PFSK-1 (cell line): ENCODE measurements at regions not wholly inside any gene's neighbourhood (a gene's known extent, or its start where the extent isn't known, plus 50 kb on each side); places are given as distances from the start of the nearest gene placed in this dataset.

Experiments used
- FOXP2 ChIP-seq: optimal IDR thresholded peaks from 2 replicates; pipeline ENCODE3; 2011; ENCODE audit warnings: borderline replicate concordance, control low read depth, inconsistent platforms; ENCODE audit not compliant: insufficient read depth; ENCODE audit errors: extremely low read length, extremely low read depth
- POLR2AphosphoS5 ChIP-seq: IDR thresholded peaks from 2 replicates; pipeline ENCODE4 v1.6.1; 2012; ENCODE audit warnings: low read depth, mild to moderate bottlenecking, control low read depth, low read length, moderate library complexity
- REST ChIP-seq, 2 experiments: IDR thresholded peaks; 2 replicates each; pipeline versions ENCODE4 v1.6.1 to v1.8.0; 2011 to 2012; ENCODE audit warnings: low read depth in 2 of 2, low read length in 2 of 2, control low read depth in 1 of 2, inconsistent platforms in 1 of 2, mild to moderate bottlenecking in 1 of 2, moderate library complexity in 1 of 2; ENCODE audit not compliant: insufficient read depth in 1 of 2
- SIN3A ChIP-seq: IDR thresholded peaks from 2 replicates; pipeline ENCODE4 v1.6.1; 2012; ENCODE audit warnings: mild to moderate bottlenecking, low read length, moderate library complexity, borderline replicate concordance; ENCODE audit not compliant: insufficient read depth
- TAF1 ChIP-seq: IDR thresholded peaks from 2 replicates; pipeline ENCODE4 v1.6.1; 2012; ENCODE audit warnings: low read length, control low read depth, borderline replicate concordance; ENCODE audit not compliant: insufficient read depth

GRCh38 chr3:11089931-11090330 lies 64.4 kb upstream of the HRH1 start:
- TF ChIP-seq FOXP2: no peak
- no peak for TF ChIP-seq SIN3A
- TF ChIP-seq POLR2AphosphoS5: no peak
- no peak for TF ChIP-seq REST (IDR thresholded peaks at IDR 0.05; ENCODE audit: insufficient read depth in 1 of 2, low read depth in 2 of 2, low read length in 2 of 2)
- TF ChIP-seq TAF1: no peak

DNA sequence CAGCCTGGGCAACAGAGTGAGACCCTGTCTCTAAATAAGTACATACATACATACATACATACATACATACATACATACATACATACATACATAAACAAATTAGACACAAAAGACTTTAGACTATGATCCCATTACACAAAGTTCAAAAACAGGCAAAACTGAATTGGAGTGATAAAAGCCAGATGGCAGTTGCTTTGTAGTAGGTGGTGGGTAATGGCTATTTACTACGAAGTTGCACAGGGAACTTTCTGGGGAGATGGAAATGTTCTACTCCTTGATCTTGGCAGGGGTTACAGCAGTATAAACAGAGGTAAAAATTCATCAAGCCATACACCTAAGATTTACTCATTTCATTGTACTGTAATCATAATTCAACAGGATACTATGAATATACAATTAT lies 63.7 kb upstream of the HRH1 start:
- TF ChIP-seq FOXP2 (no peak), REST (IDR thresholded peaks at IDR 0.05; ENCODE audit: insufficient read depth in 1 of 2, low read depth in 2 of 2, low read length in 2 of 2) (no peak), POLR2AphosphoS5 (no peak), TAF1 (no peak), SIN3A (no peak)

GRCh38 chr3:11091088-11091590 lies 63.2 kb upstream of the HRH1 start:
- TF ChIP-seq REST (IDR thresholded peaks at IDR 0.05; ENCODE audit: insufficient read depth in 1 of 2, low read depth in 2 of 2, low read length in 2 of 2) (no peak), TAF1 (no peak), SIN3A (no peak), POLR2AphosphoS5 (no peak), FOXP2 (no peak)

GRCh38 chr3:11091791-11092190 lies 62.5 kb upstream of the HRH1 start:
- TF ChIP-seq SIN3A: no peak
- TF ChIP-seq FOXP2: no peak

- TF ChIP-seq SIN3A (no peak), TAF1 (no peak), REST (IDR thresholded peaks at IDR 0.05; ENCODE audit: insufficient read depth in 1 of 2, low read depth in 2 of 2, low read length in 2 of 2) (no peak), FOXP2 (no peak), POLR2AphosphoS5 (no peak)
Measured at GRCh38 chr3:11093823-11094340, 60.4 kb upstream of the HRH1 start.
